Stimulated activated CD4-positive, alpha-beta T cell treated with anti-CD3 and anti-CD28 coated beads, Interleukin-2, amount 100 ng/mL, for 24 hours (primary cell): ENCODE measurements at regions not wholly inside any gene's neighbourhood (a gene's known extent, or its start where the extent isn't known, plus 50 kb on each side); places are given as distances from the start of the nearest gene placed in this dataset.
"Not testable (repeated sequence)": the region's sequence is repeated elsewhere in the genome, so short reads cannot be mapped to it uniquely, and the experiment has no call there.

ENCODE experiments used
- DNase-seq, 2 donors: peaks; one replicate each; pipeline ENCODE4 v3.0.0-alpha.2; 2020

DNA sequence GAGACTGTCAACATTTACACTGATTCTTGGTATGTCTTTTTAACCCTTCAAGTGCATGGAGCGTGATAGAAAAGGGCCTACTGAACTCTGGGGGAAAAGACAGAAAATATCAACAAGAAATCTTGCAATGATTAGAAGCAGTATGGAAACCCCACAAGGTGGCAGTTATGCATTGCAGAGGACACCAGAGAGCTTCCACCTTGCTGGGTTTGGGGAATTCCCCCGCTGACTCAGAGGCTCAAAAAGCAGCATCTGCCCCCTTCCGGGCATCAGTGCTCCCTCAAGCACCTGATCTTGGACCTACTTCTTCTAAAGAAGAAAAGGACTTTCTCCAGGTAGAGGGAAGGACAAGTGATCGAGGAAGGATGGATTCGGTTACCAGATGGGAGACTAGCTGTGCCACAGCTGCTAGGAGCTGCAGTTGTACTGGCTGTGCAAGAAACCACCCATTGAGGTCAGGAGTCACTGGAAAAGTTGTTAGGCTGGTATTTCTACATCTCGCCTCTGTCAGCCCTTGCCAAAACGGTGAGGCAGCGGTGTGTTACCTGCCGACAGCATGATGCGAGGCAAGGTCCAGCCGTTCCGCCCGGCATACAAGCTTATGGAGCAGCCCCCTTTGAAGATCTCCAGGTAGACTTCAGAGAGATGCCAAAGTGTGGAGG is 102.8 kb upstream of the OSBPL11 start:
- DNase-seq, result peak; percentile 58 to 62

DNA sequence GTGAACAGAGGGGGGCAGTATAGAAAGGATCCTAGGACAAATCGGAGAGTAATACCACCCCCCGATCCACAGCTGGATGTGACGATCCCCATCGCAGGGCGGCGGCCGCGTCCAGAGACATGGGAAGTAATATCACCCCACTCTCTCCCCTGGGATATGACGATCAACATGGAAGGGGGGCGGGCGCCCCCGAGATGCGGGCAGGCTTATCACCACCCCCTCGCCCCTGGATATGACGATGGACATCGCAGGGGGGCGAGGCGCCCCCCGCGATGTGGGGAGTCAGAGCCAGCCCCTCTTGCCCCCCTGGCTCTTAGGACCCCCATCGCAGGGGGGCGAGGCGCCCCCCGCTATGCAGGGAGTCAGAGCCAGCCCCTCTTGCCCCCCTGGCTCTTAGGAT is 120.4 kb upstream of the OSBPL11 start:
- no peak for DNase-seq

DNA sequence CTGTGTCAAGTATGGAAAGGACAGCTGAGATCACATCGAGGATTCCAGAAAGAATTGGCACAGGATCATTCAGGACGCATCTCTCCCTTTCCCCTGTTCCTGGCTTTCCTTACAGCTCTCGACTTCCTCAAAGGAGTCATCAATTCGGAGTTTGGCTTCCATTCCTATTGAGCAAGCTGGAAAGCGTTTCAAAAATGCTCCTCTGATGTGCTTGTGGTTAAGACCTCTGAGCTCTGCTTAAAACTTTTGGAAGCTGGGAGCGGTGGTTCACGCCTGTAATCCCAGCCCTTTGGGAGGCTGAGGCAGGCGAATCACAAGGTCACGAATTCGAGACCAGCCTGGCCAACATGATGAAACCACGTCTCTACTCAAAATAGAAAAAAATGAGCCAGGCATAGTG is 136.9 kb upstream of the OSBPL11 start:
- not testable (repeated sequence) for DNase-seq

DNA sequence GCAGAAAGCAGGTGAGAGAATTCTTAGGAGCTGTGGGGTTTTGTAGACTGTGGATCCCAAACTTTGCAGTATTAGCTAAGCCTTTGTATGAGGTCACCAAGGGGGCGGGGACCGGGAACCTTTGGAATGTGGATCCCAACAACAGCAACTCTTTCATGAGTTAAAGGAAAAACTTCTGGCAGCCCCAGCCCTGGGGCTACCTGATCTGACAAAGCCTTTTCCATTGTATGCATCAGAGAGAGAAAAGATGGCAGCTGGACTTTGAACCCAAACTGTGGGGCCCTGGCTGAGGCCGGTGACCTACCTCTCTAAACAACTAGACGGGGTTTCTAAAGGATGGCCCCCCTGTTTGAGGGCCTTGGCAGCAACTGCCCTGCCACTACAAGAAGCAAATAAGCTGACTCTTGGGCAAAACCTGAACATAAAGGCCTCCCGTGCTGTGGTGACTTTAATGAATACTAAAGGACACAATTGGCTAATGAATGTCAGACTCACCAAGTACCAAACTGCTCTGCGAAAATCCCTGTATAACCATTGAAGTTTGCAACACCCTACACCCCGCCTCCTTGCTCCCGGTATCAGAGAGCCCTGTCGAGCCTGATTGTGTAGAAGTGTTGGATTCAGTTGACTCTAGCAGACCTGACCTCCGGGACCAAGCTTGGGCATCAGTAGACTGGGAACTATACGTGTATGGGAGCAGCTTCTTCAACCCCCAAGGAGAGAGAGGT is 146.9 kb upstream of the OSBPL11 start:
- DNase-seq, result not testable (repeated sequence)

DNA sequence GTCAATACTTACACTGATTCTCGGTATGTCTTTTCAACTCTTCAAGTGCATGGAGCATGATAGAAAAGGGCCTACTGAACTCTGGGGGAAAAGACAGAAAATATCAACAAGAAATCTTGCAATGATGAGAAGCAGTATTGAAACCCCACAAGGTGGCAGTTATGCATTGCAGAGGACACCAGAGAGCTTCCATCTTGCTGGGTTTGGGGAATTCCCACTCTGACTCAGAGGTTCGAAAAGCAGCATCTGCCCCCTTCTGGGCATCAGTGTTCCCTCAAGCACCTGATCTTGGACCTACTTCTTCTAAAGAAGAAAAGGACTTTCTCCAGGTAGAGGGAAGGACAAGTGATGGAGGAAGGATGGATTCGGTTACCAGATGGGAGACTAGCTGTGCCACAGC is 147.5 kb upstream of the OSBPL11 start:
- DNase-seq, result peak; percentile 37 to 43

DNA sequence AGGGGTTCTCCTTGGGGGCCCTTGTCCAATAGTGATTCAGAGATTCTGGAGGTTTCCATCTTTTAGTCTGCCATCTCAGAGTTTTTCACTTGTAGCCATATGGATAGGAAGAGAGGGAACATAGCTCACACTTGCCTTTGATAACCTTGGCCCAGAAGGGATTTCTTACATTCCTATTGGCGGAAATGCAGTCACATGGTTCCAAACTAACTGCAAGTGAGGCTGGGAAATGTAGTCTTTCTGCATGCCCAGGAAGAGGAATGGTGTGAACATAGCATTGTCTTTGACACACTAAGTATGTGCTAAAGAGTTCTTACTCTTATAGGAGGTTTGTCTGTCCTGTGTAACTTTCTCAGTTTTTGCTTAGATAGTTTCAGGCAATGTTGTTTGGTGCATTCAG is 161.8 kb upstream of the OSBPL11 start:
- DNase-seq, result not testable (repeated sequence)

DNA sequence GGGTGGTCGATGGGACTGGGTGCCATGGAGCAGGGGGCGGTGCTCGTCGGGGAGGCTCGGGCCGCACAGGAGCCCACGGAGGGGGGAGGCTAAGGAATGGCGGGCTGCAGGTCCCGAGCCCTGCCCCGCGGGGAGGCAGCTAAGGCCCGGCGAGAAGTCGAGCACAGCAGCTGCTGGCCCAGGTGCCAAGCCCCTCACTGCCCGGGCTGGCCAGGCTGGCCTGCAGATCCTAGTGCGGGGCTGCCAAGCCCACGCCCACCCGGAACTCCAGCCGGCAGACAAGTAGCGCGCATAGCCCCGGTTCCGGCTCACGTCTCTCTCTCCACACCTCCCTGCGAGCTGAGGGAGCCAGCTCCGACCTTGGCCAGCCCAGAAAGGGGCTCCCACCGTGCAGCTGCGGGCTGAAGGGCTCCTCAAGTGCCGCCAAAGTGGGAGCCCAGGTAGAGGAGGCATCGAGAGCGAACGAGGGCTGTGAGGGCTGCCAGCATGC is 163.4 kb upstream of the OSBPL11 start:
- DNase-seq, result not testable (repeated sequence)

DNA sequence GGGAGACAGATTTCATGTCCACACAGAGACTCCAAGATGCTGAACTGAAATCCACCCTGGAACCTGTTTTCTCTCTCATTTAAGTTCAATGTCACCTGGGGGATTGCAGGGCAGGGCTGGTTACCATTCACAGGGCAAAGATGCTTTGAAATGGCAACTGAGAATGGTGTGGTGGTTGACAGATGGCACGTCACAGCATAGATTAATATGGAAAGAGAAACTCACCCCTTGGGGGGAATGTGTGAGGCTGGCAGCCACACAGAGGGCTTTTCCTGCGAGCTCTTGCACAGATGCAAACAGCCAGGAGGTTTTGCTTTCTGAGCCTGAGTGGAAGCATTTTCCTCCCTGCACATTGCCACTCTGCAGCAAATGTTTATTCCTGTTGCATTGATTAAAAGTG is 167.3 kb upstream of the OSBPL11 start:
- DNase-seq, result not testable (repeated sequence)

DNA sequence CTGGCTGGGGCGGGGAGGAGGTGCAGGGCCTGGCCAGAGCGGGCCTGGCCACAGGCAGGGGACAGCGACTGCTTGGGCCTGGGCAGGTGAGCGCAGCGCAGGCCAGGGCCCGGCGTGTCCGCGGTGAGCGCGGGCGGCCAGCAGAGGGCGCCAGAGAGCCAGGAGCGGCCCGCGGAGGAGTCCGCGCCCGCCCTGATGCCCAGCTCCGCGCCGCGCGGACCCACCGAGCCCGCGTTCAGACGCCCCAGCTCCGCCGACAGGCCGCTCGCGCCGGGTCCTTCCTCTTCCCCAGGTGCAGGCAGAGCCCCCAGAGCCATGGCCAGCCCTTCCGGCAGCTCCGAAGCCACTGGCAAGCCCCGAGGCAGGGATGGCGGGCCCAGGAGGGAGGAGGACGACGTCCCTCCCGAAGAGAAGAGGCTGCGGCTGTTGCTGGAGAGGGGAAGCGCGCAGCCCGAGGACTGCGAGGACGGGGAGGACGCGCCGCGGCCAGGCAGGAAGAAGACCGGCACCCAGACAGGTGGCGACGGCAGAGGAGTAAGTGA is 171.1 kb upstream of the OSBPL11 start:
- peak; percentile 69 to 76 for DNase-seq

DNA sequence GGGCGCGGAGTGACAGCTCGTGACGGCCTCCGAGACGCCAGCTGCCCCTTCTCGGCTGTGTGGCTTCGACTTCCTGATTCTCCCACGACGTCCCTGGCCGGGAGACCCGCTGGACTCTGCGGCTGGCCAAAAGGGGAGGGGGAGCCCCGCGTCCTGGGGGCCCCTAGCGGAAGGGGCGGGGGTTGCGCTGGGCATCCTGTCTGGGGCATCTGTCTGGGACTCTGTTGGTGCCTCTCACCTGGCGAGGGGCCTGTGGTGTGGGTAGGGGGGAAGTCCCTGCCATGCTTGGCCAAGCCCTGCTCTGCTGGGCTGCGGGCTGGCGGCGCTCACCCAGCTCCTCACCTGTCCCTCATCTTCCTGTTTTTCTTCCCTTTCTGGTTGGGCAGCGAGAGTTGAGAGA is 171.6 kb upstream of the OSBPL11 start:
- DNase-seq, result peak; percentile 8 to 19

DNA sequence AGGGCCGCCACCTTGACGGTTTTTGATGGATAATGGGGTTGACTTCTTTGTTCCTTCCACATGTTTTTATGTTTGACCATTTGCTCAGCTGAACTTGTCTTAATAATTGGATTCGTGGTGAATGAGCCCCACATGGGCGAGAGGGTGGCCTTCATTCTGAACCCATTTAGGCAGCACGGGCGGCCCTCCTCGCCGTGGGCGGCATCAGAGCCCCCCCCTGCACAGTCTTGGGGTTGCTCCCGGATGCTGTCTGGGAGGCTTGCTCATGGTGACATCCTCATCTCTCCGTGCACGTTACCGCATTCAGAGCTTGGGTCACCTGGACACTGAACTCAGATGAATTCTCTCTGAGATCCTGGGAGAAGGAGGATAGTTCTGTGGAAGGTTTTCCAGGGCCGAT is 172.3 kb upstream of the OSBPL11 start:
- DNase-seq, result no peak

DNA sequence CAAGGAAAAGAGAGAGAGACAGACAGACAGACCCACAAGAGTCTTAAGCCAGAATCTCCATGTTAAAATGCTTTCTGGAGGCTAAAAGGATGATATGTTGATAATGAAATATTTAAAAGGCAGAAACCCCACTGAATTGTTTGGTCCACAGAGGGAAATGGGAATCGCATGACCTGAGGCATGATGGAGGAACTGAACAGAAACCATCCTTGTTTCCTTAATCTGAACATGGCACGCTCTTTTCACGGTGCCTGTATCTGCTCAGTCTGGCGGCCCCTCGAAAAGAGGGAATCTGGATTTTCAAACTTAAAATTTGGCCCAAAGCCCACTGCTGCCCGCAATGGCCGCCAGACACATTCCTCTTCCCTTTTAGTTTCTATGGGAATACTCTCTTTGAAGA is 173.5 kb upstream of the OSBPL11 start:
- not testable (repeated sequence) for DNase-seq

DNA sequence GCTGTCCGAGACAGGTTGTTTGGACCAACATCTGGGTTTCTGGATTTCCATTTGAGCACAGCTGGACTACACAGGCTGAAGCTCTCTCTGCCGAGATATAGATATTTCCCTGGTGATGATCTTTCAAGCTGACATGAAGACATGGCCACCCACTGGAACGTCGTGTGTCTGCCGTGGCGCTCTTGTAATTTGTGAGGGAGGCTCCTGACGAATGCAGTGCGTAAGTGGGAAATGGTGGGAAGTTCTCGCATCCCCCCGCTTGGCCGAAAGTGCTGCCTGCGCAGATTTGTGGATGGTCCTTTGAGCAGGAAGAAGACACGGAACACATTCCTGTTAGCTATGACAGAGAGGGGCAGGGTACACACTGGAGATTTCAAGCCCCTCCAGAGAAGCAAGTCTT is 176.2 kb upstream of the OSBPL11 start:
- not testable (repeated sequence) for DNase-seq

DNA sequence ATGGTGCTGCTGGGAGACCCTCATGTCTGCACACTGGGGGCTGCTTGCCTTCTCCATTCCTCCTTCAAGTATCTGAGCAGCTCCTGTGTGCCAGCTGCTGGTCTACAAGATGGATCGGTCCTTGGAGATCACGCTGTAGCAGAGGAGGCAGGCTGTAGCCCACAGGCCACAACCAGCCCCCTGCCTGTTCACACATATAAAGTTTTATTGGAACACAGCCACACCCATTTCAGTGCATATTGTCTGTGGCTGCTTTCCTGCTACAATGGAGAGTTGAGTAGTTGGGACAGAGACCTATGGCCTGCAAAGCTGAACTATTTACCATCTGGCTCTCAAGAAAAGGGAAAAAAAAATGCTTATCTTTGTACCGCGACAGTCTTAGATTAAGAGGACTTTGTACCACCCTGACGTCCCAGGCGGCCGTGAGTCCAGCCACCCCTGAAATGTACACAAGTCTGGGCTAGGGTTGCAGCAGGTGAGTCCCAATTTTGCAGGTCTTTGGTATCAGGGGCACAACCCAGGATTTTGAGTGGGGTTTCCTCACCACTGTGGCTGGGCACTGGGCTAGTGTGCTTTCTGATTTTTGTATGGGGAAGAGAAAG is 179.2 kb upstream of the OSBPL11 start:
- not testable (repeated sequence) for DNase-seq

DNA sequence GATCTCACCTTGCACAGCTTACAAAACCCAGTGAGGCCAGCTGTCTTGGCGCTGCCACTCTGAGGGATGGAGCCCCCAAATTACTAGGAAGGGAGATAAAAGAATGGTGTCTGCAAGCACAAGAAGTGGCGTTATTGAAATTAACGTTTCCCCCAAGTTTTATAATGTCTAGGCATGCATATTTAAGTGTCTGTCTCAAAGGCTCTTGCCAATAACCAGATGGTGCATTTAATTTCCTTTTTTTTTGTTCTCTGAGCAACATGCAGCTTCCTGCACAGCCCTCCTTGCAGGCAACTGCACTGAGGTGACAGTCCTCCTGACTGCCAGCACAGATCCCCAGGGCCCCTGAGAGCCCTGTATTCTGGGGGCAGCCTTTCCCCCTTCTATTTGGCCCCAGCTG is 179.8 kb upstream of the OSBPL11 start:
- DNase-seq, result not testable (repeated sequence)

DNA sequence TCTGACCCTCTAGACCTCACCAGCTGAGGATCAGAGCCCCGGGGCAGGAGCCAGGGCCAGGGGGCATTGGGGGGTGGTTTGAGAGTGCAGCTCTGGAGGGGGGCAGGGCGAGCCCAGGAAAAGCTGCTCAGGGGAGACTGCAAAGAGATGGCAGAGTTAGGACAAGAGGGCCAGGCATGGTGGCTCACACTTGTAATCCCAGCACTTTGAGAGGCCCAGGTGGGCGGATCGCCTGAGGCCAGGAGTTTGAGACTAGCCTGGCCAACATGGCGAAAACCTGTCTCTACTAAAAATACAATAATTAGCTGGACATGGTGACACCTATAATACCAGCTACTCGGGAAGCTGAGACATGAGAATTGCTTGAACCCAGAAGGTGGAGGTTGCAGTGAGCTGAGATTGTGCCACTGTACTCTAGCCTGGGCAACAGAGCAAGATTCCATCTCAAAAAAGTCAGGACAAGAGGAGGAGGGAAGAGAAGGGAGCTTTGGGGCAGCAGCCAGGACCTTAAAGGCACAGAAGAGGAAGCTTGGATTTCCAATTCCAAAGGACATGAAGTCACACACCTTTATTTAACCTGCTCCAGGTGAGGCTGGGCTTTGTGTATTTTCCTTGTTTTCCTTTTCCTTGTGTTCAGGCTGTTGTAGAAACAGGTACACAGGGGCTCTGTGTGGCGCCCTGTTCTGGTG is 180.5 kb upstream of the OSBPL11 start:
- not testable (repeated sequence) for DNase-seq

DNA sequence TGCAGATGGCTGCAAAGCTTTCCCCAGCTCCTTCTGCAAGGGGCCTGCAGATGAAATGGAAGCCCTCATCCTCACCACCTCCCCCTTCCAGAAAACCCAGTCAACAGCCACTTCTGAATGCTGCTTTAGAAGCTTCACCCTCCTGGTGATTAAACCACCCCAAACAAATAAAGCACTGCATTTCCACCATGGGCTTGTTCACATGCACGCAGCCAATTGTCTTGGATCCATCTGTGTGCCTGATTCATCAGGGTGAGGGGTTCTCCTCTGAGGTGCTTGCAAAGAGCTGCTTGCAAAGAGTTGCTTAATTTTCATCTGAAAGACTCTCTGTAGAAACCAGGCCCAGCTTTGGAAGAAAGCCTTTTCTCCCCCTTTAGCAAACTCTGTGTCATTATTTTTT is 184.0 kb upstream of the OSBPL11 start:
- not testable (repeated sequence) for DNase-seq

DNA sequence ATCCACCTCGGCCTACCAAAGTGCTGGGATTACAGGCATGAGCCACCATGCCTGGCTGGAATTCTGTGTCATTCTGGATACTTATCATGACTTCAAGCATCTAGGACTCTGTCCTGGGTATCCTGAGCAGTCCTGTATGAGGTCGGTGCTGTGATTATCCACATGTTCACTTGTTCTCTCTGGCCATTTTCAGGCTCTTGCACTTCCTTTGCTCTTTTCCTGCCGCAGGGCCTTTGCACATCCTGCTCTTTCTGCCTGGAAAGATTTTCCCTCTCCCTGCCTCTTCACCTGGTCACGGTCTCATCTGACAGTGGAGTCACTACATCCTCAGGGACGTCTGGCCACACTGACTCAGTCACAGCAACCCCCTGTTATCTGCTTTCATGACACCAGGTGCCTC is 184.6 kb upstream of the OSBPL11 start:
- DNase-seq, result not testable (repeated sequence)

DNA sequence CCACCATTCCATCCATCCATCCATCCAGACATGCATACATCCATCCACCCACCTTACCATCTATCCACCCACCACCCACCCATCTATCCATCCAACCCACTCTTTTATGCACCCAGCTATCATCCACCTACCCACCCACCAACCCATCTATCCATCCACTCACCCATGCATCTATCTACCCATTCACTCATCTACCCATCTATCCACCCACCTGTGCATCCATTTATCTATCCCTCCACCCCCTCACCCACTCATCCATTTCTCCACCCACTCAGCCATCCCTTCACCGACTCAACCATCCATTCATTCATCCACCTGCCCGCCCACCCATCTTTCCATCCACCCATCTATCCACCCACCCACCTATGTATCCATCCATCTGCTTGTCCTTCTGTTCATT is 186.4 kb upstream of the OSBPL11 start:
- DNase-seq, result not testable (repeated sequence)

DNA sequence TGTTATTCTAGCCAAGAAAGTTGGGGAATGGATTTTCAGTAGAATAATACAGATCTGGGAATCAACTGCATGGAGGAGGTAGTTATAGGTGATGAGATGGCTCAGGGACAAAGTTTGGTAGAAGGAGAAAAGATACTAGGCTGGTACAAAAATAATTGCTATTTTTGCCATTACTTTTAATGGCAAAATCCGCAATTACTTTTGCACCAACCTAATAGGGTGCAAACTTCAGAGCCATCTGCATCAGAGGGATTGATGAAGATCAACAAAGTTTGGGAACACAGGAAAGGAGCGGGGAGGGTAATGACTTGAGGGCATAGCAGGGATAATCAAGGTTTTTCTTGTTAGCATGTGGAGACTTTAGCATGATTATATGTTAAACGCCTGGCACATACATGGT is 178.7 kb upstream of the ROPN1B start:
- DNase-seq, result not testable (repeated sequence)

DNA sequence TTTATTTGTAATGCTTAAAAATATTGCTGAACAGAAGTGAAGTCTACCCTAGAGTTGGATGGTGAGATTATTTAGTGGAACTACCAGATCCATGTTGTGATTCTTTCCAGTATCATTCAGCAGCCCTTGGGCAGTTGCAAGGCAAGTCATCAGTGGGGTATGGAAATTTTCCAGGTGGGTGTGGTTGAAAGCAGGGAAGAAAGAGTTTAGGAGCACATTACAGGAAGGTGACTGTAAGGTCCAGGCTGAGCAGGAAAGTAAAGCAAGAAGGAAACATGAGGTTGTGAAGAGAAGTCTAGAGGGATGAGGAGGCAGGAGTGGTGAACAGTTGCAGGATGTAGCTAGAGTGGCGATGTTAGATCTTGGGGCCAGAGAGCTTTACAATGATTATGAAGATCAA is 178.0 kb upstream of the ROPN1B start:
- not testable (repeated sequence) for DNase-seq

DNA sequence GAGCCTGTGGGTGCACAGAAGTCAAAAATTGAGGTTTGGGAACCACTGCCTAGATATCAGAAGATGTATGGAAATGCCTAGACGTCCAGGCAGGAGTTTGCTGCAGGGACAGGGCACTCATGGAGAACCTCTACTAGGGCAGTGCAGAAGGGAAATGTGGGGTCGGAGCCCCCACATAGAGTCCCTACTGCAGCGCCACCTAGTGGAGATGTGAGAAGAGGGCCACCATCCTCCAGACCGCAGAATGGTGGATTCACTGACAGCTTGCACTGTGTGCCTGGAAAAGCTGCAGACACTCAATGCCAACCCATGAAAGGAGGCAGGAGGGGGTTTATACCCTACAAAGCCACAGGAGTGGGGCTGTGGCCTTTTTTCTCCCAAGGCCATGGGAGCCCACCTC is 159.0 kb upstream of the ROPN1B start:
- peak in 1 of 2 donors; percentile 1 for DNase-seq

DNA sequence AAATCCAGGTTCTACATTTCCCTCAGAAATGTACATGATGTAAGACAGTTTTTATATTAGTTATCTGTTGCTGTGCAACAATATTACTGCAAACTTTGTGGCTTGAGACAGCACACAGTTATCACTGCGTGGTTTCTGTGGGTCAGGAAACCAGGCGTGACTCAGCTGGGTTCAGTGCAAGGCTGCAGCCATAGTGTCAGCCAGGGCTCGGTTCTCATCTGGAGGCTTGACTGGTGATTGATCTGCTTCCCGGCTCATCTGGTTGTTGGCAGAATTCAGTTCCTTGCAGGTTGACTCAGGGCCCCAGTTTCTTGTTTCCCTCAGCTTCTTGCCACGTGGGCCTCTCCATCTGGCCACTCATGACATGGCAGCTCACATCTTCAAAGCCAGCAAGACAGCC is 146.8 kb upstream of the ROPN1B start:
- peak; percentile 48 to 61 for DNase-seq
